ENCODE measurements at regions not wholly inside any gene's neighbourhood (a gene's known extent, or its start where the extent isn't known, plus 50 kb on each side); places are given as distances from the start of the nearest gene placed in this dataset.

GRCh38 chr15:96737408-96737807 is 406.9 kb downstream of the NR2F2 start:
- intact Hi-C loops (cut with micrococcal nuclease), result no loop called here
- Histone ChIP-seq H3K4me1 (ENCODE audit: control insufficient read depth, extremely low read depth, insufficient read depth, low read length) (no peaks in the 10 kb centered on the region), H3K9me1 (replicated peaks; ENCODE audit: control insufficient read depth, extremely low read depth, insufficient read depth, low read length) (no peaks in the 10 kb centered on the region), H3K36me3 (ENCODE audit: control insufficient read depth in 2 of 2, extremely low read depth in 1 of 2, insufficient read depth in 2 of 2, low read length in 2 of 2) (no peaks in the 10 kb centered on the region), H3K4me2 (ENCODE audit: insufficient read depth, low read length) (no peak overlapping the region), H3K27ac (ENCODE audit: insufficient read depth, low read depth, low read length) (no peak overlapping the region), H3K9me3 (replicated peaks; ENCODE audit: control insufficient read depth, insufficient read depth, low read length) (no peaks in the 10 kb centered on the region), H3K4me3 (replicated peaks in 1 of 3; ENCODE audit: insufficient read depth in 1 of 3, low read depth in 1 of 3, low read length in 3 of 3) (no peak overlapping the region), H4K20me1 (replicated peaks; ENCODE audit: control insufficient read depth, extremely low read depth, insufficient read depth, low read length) (no peaks in the 10 kb centered on the region), H3K27me3 (ENCODE audit: control insufficient read depth in 2 of 2, insufficient read depth in 2 of 2, low read length in 2 of 2) (no peaks in the 10 kb centered on the region), H2AFZ (ENCODE audit: low read depth, low read length) (no peak overlapping the region), H3K9ac (replicated peaks; ENCODE audit: extremely low read depth, insufficient read depth, low read length) (no peak overlapping the region), H3K79me2 (ENCODE audit: control insufficient read depth, insufficient read depth, low read length) (no peaks in the 10 kb centered on the region)
- CTCF ChIA-PET, result no interaction called here
- dilution Hi-C loops (cut with MboI; ENCODE audit: extremely low pct_ligation_motif_present, low sequenced_read_pairs), result no loop called here
- FAIRE-seq (no peak), DNase-seq (ENCODE audit: low read depth, low spot score) (no peak)
- POLR2A ChIA-PET, result no interaction called here
- BruUV-seq (replicated peaks), result no TSS peak
- TF ChIP-seq JUN (IDR thresholded peaks at IDR 0.05; ENCODE audit: borderline replicate concordance, insufficient read depth, insufficient read length, low read depth), result no peak
- no peak for TF ChIP-seq GATA2 (IDR thresholded peaks at IDR 0.05; ENCODE audit: insufficient read depth, insufficient read length, low read depth, low read length)
- no peak for TF ChIP-seq EZH2 (IDR thresholded peaks at IDR 0.05; ENCODE audit: borderline replicate concordance, low read depth, low read length, severe bottlenecking)
- TF ChIP-seq MYC (IDR thresholded peaks at IDR 0.05; ENCODE audit: low read depth, low read length), result no peak
- TF ChIP-seq MAX (IDR thresholded peaks at IDR 0.05; ENCODE audit: insufficient read depth, insufficient read length), result no peak
- TF ChIP-seq CTCF (IDR thresholded peaks at IDR 0.05; ENCODE audit: extremely low read depth in 1 of 2, insufficient read depth in 1 of 2, low read depth in 1 of 2, low read length in 2 of 2), result no peak
- TF ChIP-seq POLR2A (IDR thresholded peaks at IDR 0.05; ENCODE audit: low read depth, low read length), result no peak
- TF ChIP-seq POLR2AphosphoS5 (IDR thresholded peaks at IDR 0.05; ENCODE audit: insufficient read depth, low read depth, low read length), result no peak
- no peak for TF ChIP-seq FOS (IDR thresholded peaks at IDR 0.05; ENCODE audit: borderline replicate concordance, insufficient read depth, low read length)

Measured in endothelial cell of umbilical vein (primary cell).